RWPE2 (cell line): ENCODE measurements at regions not wholly inside any gene's neighbourhood (a gene's known extent, or its start where the extent isn't known, plus 50 kb on each side); places are given as distances from the start of the nearest gene placed in this dataset.

Experiments used
- ATAC-seq: fragments of 200-7000 bp; cut with Tn5 transposase; 3 replicates; pipeline ENCODE4 v1.9.1; 2021; ENCODE audit warnings: low read depth
- DNase-seq: peaks from one replicate; pipeline ENCODE4 v3.0.0-alpha.2; 2020; ENCODE audit warnings: low spot score
- H3K27ac ChIP-seq: fragments of 450-650 bp; 2 replicates; pipeline ENCODE4 v1.5.1; 2017; ENCODE audit warnings: mild to moderate bottlenecking; ENCODE audit not compliant: poor library complexity, severe bottlenecking
- H3K27me3 ChIP-seq: fragments of 250-450 bp; sonication (Bioruptor Pico); 2 replicates; pipeline ENCODE4 v1.5.1; 2021; ENCODE audit warnings: mild to moderate bottlenecking, moderate library complexity; ENCODE audit not compliant: insufficient read depth, poor library complexity, severe bottlenecking
- H3K36me3 ChIP-seq: fragments of 250-450 bp; sonication (Bioruptor Pico); 2 replicates; pipeline ENCODE4 v1.5.1; 2020; ENCODE audit warnings: low read depth, mild to moderate bottlenecking, moderate library complexity
- H3K4me1 ChIP-seq: fragments of 250-450 bp; sonication (Bioruptor Pico); 2 replicates; pipeline ENCODE4 v1.5.1; 2021; ENCODE audit warnings: mild to moderate bottlenecking, moderate library complexity; ENCODE audit not compliant: insufficient read depth, poor library complexity, severe bottlenecking
- H3K4me3 ChIP-seq: fragments of 250-450 bp; sonication (Bioruptor Pico); 2 replicates; pipeline ENCODE4 v1.5.1; 2021; ENCODE audit warnings: mild to moderate bottlenecking, moderate library complexity; ENCODE audit not compliant: severe bottlenecking
- H3K9me3 ChIP-seq: fragments of 250-450 bp; sonication (Bioruptor Pico); 2 replicates; pipeline ENCODE4 v1.5.1; 2021; ENCODE audit warnings: mild to moderate bottlenecking, moderate library complexity; ENCODE audit not compliant: severe bottlenecking
- CTCF ChIP-seq: fragments of 450-650 bp; IDR thresholded peaks from one replicate; pipeline ENCODE4 v1.5.1; 2017; ENCODE audit warnings: mild to moderate bottlenecking, moderate library complexity; ENCODE audit not compliant: poor library complexity, severe bottlenecking

GRCh38 chr1:240701412-240701811 lies 89.5 kb upstream of the GREM2 start:
- Histone ChIP-seq H3K36me3 (no peaks in the 10 kb centered on the region), H3K27me3 (no peaks in the 10 kb centered on the region), H3K4me3 (no peak overlapping the region), H3K9me3 (no peaks in the 10 kb centered on the region), H3K4me1 (no peaks in the 10 kb centered on the region), H3K27ac (no peak overlapping the region)
- ATAC-seq: peak; percentile 64; the same call in 2 of the 3 replicates
- TF ChIP-seq CTCF: no peak
- DNase-seq: no peak

- ATAC-seq (no peak), DNase-seq (no peak)
- H3K9me3 ChIP-seq: no peaks in the 10 kb centered on the region
- H3K27ac ChIP-seq: no peak overlapping the region
- H3K36me3 ChIP-seq: no peaks in the 10 kb centered on the region
- no peak overlapping the region for H3K4me3 ChIP-seq
- no peaks in the 10 kb centered on the region for H3K4me1 ChIP-seq
- TF ChIP-seq CTCF: no peak
- H3K27me3 ChIP-seq: no peaks in the 10 kb centered on the region
These were observed 83.5 kb upstream of the GREM2 start for GRCh38 chr1:240695416-240695815.

DNA sequence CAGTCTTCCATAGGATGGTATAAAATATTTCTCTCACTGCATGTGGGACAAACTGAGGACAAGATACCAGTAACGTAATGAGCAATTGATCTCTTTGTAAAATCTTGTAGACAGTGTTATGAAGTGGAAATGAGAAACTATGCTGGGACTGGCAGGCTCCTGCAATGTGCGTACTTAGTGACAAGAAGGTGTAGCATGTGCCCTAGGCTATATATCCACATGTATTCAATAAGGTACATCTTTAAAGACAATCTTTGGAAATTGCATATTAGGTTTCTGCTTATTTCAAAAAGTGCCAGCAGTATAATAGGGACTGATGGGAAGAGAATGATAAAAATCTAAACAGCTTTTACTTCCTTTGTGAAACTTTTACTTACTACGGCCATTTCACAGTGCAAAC lies 81.9 kb upstream of the GREM2 start:
- TF ChIP-seq CTCF: no peak
- Histone ChIP-seq H3K27ac (no peak overlapping the region), H3K4me1 (no peaks in the 10 kb centered on the region), H3K36me3 (no peaks in the 10 kb centered on the region), H3K4me3 (no peak overlapping the region), H3K9me3 (no peaks in the 10 kb centered on the region), H3K27me3 (no peaks in the 10 kb centered on the region)
- DNase-seq: no peak
- no peak for ATAC-seq

DNA sequence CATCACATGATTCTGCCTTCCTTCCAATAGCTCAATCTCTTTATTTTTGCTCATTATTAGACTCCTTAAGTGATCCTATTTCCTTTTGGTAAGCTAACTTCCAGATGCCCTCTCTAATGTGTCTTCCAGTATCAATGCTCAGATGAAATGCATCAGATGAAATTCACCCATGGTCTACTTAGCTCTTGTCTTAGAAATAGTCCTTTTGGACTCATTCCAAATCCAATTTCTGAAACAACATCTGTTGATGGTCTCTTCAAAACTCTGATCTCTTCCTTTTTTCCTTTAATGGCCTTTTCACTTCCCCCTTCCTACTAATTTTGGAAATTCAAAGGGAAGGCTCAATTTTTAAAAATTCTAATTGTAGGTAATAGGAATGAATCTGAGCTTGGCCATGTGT lies 81.1 kb upstream of the GREM2 start:
- H3K27me3 ChIP-seq: no peaks in the 10 kb centered on the region
- no peaks in the 10 kb centered on the region for H3K9me3 ChIP-seq
- DNase-seq: no peak
- H3K27ac ChIP-seq: no peak overlapping the region
- H3K4me3 ChIP-seq: no peak overlapping the region
- TF ChIP-seq CTCF: no peak
- H3K36me3 ChIP-seq: no peaks in the 10 kb centered on the region
- ATAC-seq: no peak
- H3K4me1 ChIP-seq: no peaks in the 10 kb centered on the region

- no peak for ATAC-seq
- DNase-seq: no peak
- Histone ChIP-seq H3K36me3 (no peaks in the 10 kb centered on the region), H3K4me3 (no peak overlapping the region), H3K4me1 (no peaks in the 10 kb centered on the region), H3K27ac (no peak overlapping the region), H3K27me3 (no peaks in the 10 kb centered on the region), H3K9me3 (no peaks in the 10 kb centered on the region)
- TF ChIP-seq CTCF: peak; percentile 52
These were observed 80.2 kb upstream of the GREM2 start for GRCh38 chr1:240691909-240692705.
